IPS DF 4.7 (cell line): ENCODE measurements at regions not wholly inside any gene's neighbourhood (a gene's known extent, or its start where the extent isn't known, plus 50 kb on each side); places are given as distances from the start of the nearest gene placed in this dataset.

Experiments
- DNase-seq: peaks from one replicate; pipeline ENCODE4 v3.0.0-alpha.2; 2013; ENCODE audit warnings: low spot score; ENCODE audit errors: extremely low read depth

- DNase-seq, result no peak
Observed at GRCh38 chr2:145635706-145636427, 1115.9 kb upstream of the ZEB2 start.

- DNase-seq, result no peak
Observed at GRCh38 chr2:145631561-145631960, 1111.6 kb upstream of the ZEB2 start.

DNA sequence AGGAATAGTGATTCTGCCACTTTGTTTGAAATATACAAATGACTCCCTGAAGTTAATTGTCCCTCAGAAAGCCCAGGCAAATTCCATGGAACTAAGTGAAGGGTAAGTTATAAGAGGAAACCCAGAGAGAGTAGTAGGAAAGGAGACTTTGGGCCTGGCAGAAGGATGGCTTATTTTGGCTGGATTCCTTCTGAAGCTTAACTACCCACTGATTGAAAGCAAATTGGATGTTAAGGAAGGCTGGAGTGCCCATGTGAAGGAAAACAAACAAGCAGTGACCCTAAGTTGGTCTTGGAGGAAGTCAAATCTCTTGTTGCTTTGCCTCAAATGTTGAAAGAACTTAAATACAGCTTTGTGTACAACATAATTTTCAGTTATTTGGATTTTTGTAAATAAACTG lies 1106.4 kb upstream of the ZEB2 start:
- DNase-seq, result no peak

- no peak for DNase-seq
Observed at GRCh38 chr2:145625111-145625510, 1105.2 kb upstream of the ZEB2 start.

DNA sequence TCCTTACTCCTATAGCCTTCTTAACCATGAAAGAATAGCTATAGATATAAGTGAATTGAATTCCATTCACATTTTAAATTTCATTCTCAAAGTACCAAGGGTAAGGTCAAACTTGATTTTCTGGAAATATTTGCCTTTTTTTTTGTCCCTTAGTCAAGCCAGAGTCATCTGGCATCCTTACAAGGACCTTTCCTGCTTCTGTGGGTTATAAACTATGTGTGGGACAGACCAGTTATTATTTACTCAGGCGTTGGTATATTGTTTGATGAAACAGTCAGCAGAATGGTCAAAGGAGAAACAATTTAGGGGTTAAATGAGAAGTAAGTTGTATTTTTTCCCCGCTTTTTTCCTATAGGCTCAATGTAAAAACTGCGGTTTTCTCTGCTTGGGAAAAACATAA lies 1103.2 kb upstream of the ZEB2 start:
- no peak for DNase-seq

DNA sequence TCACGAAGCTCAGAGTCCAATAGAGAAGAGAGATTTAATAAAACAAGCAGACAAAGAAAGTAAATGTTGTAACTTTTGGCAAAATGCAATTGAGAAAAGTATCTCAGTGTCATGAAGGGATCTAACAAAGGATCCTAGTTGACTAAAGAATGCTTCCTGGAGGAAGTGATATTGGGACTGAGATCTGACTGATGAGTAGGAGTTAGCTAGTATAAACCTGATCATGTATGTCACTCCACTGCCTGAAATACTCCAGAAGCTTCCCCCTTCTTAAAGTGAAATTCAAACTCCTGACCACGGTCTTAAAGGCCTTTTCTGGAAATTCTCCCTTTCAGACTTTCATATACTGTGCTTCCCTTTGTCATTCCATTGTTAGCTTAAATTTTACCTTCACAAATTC lies 1102.4 kb upstream of the ZEB2 start:
- no peak for DNase-seq

DNA sequence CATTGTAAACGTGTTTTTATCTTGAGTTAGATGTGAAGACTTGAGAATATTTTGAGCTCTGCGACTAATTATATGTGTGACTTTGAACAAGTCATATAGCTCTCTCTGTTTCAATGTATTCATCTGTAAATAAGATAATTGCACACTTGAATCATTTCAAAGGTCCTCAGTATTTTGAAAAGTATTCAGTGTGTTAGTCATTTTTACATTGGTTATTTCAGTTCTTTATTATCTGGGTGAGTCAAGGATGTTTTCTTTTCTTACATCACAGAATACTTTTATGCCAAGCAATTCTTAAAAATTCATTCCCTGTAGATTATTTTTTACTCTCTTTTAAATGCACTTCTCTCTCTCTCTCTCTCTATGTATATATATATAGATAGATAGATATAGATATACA lies 1098.0 kb upstream of the ZEB2 start:
- DNase-seq, result no peak

GRCh38 chr2:145617420-145617819 lies 1097.5 kb upstream of the ZEB2 start:
- DNase-seq, result no peak

DNA sequence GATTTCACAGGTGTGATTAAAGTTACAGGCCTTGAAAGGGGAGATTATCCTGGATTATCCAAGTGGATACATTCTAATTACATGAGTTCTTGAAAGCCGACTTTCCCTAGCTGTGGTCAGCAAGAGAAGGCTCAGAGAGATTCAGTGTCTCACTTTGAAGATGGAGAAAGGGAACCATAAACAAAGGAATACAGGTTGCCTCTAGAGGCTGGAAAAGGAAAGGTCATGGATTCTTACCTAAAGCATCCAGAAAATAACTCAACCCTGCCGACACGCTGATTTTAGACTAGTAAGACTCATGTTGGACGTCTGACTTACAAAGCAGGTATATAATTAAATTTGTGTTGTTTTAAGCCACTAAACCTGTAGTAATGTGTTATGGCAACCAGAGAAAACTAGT lies 1095.7 kb upstream of the ZEB2 start:
- DNase-seq, result no peak

GRCh38 chr2:145609951-145610350 lies 1090.0 kb upstream of the ZEB2 start:
- no peak for DNase-seq

DNA sequence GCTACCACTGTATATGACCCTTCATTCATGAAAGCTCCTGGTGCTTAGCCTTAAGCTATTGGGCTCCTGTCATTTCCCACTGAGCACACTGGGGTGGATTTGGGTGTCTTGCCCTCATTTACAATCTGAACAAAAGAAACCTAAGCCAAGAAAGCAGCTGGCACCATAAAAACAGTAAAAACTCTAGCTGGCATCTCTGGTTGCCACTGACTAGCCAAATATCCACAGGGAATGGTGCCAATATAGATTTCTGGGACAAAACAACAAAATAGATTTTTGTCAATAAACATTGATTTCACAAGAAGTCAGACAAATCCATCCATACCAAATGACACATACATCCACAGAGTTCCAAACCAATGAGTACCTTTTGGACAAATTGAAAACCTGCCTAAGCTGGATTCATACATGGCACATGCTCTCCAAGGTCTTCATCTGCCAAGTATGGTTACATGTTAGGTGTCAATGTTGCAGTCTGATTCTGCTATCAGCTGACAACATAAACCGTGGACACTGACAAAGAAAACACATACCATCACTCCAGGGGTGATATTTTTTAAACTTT lies 1081.5 kb upstream of the ZEB2 start:
- no peak for DNase-seq

GRCh38 chr2:145600811-145601210 lies 1080.9 kb upstream of the ZEB2 start:
- DNase-seq, result no peak

GRCh38 chr2:145599756-145600155 lies 1079.8 kb upstream of the ZEB2 start:
- DNase-seq, result no peak

DNA sequence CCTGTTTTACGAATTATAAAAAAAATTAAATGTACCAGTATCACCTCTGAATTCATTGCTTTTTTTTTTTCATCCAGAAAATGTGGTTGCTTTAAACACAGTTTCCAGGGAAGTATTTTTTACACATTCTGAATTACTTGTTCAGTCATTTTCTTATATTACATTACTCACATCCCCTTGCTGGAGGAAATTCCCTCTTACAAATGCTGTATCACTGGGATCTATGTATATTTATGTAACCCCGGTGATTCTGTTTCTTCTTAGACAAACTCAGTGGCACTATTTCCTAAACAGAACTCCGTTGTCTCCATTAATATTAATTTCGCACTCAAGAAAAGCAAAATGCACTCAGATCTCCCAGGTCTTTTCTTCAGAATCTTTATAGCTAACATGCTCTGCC lies 1078.5 kb upstream of the ZEB2 start:
- no peak for DNase-seq

GRCh38 chr2:145597809-145598208 lies 1077.9 kb upstream of the ZEB2 start:
- DNase-seq, result no peak

DNA sequence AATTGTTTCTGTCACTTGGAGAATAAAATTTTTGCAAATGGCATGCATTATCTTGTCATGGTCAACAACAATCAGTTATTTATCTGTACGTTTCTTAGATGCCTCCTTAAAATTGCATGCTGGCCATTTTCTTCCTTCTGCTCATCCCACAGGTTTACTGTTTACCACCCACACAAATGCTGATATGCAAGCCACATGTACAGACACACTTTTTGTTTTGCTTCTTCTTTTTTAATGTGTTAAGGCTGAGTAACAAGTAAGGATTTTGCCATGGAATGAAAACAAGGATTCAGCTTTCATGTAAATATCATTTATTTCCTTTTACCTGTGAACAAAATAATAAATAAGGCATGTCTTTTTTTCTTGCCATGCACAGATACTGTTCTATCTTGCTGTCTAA lies 1077.1 kb upstream of the ZEB2 start:
- DNase-seq, result no peak

- no peak for DNase-seq
Observed at GRCh38 chr2:145596416-145596815, 1076.5 kb upstream of the ZEB2 start.

- no peak for DNase-seq
Observed at GRCh38 chr2:145595296-145595695, 1075.4 kb upstream of the ZEB2 start.

- DNase-seq, result no peak
Observed at GRCh38 chr2:145593991-145594614, 1074.2 kb upstream of the ZEB2 start.

DNA sequence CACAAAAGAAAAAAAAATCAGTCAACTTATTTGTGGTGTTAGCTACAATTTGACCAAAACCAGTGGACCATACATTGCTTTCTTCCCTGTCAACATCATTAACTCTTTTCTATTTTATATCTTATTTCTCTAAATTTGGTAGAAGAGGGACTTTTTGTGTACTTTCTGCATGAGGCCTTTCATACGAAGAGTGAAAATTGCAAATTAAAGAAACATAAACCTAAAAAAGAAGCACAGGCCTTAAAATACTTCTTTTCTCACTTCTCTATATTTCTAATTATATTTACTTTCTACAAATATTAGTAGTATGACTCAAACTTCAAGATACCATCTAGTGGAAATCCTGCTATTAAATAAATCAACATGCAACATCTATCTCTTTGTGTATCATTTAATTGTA lies 1073.4 kb upstream of the ZEB2 start:
- no peak for DNase-seq

GRCh38 chr2:145592361-145592760 lies 1072.4 kb upstream of the ZEB2 start:
- no peak for DNase-seq

DNA sequence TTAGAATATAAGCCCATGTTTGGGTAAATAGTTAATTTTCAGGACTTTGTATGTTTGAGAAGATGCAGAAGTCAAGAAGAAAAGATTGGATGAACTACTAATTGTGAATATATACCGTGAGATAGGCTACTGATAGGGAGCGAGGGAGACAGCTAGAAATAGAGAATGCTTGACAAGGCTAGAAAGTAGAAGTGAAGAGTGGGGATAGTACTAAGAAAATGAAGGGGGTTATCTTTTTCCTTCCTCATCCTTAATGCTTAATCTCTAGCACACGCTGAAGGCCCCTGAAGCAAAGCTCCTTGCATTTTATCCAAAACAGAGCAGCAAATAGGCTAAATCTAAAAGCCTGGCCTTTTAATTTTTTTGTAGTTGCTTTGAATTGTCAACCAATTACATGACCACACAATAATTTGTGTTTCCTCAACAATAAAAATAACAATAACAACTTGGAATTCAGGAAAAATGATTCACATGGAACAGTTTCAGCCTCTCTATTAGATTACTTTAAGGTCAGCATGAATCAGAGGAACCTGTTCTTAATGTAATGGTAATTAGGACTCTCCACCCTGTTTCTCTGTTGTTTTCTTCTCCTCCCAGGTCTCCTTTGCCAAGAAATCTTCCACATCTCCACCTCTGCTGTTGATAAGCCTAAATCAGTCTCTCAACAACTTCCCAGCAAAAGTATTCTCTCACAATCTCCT lies 1071.3 kb upstream of the ZEB2 start:
- DNase-seq, result no peak
